B cell (primary cell): ENCODE measurements at regions not wholly inside any gene's neighbourhood (a gene's known extent, or its start where the extent isn't known, plus 50 kb on each side); places are given as distances from the start of the nearest gene placed in this dataset.

ENCODE experiments used
- CTCF ChIP-seq: fragments of 200-600 bp; IDR thresholded peaks from one replicate; pipeline ENCODE4 v1.8.0; 2022; ENCODE audit warnings: antibody characterized with exemption, mild to moderate bottlenecking
- EZH2 ChIP-seq: IDR thresholded peaks from 2 replicates; pipeline ENCODE4 v1.6.1; 2012; ENCODE audit warnings: borderline replicate concordance, low read depth, mild to moderate bottlenecking, moderate library complexity, low read length; ENCODE audit not compliant: insufficient read depth, poor library complexity, severe bottlenecking

DNA sequence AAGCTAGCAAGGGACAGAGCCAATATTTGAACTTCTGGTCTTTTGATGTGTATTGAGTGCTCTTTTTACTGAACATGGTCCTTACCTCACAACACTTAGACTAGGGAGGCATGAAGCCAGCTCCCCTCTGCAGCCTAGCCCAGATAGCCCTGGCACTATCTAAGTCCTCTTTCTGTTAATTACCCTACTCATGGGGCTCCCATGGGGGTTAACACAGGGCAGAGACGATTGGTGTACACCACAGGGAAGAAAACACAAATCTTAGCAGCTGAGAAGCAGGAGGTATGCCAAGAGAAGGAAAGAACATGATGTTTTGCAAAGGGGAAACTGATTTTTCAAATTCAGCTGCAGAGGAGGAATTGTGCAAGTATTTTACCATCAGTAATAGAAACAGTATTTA lies 383.8 kb downstream of the TMEM232 start:
- no peak for TF ChIP-seq CTCF
- TF ChIP-seq EZH2, result no peak
